Smooth muscle cell (in vitro differentiated cells): ENCODE measurements at regions not wholly inside any gene's neighbourhood (a gene's known extent, or its start where the extent isn't known, plus 50 kb on each side); places are given as distances from the start of the nearest gene placed in this dataset.

ENCODE experiments used
- DNase-seq: peaks from one replicate; lab custom pipeline; 2025; ENCODE audit not compliant: unreplicated experiment; lab: John Stamatoyannopoulos, UW
- H2AFZ ChIP-seq: fragments of 200-600 bp; sonication (generic); 2 replicates; pipeline ENCODE4 v1.6.0; 2016; ENCODE audit warnings: antibody characterized with exemption, low read depth, mild to moderate bottlenecking
- H3F3A ChIP-seq: fragments of 200-600 bp; sonication (generic); 2 replicates; pipeline ENCODE4 v1.6.0; 2017; ENCODE audit warnings: antibody characterized with exemption, low read depth
- H3K27ac ChIP-seq: fragments of 200-600 bp; sonication (generic); 2 replicates; pipeline ENCODE4 v1.5.1; 2016; ENCODE audit warnings: low read depth, mild to moderate bottlenecking
- H3K27me3 ChIP-seq: fragments of 200-600 bp; sonication (generic); 2 replicates; pipeline ENCODE4 v1.6.1; 2016; ENCODE audit warnings: low read depth, mild to moderate bottlenecking
- H3K36me3 ChIP-seq: fragments of 200-600 bp; sonication (generic); 2 replicates; pipeline ENCODE4 v1.5.1; 2016; ENCODE audit warnings: low read depth
- H3K4me1 ChIP-seq: fragments of 200-600 bp; sonication (generic); 2 replicates; pipeline ENCODE4 v1.5.1; 2016; ENCODE audit warnings: low read depth
- H3K4me2 ChIP-seq: fragments of 200-600 bp; sonication (generic); 2 replicates; pipeline ENCODE4 v1.6.0; 2016; ENCODE audit warnings: mild to moderate bottlenecking
- H3K4me3 ChIP-seq: fragments of 200-600 bp; sonication (generic); 2 replicates; pipeline ENCODE4 v1.5.1; 2016; ENCODE audit warnings: mild to moderate bottlenecking
- H3K79me2 ChIP-seq: fragments of 200-600 bp; sonication (generic); 2 replicates; pipeline ENCODE4 v1.6.0; 2016; ENCODE audit warnings: low read depth, mild to moderate bottlenecking
- H3K9ac ChIP-seq: fragments of 200-600 bp; sonication (generic); 2 replicates; pipeline ENCODE4 v1.6.0; 2016; ENCODE audit warnings: low read depth
- H3K9me3 ChIP-seq: fragments of 200-600 bp; sonication (generic); replicated peaks from 2 replicates; pipeline ENCODE4 v1.5.1; 2016; ENCODE audit warnings: low read depth
- H4K20me1 ChIP-seq: fragments of 200-600 bp; sonication (generic); 2 replicates; pipeline ENCODE4 v1.6.0; 2016; ENCODE audit warnings: low read depth
- WGBS: methylation state at CpG from one replicate; pipeline ENCODE4 v1.1.7; 2016; ENCODE audit warnings: low lambda C conversion rate; 5-methylcytosine and 5-hydroxymethylcytosine counted together
- TF ChIP-seq, protein P1 (sequence below): fragments of 200-600 bp; sonication (generic); IDR thresholded peaks from 2 replicates; pipeline ENCODE4 v1.5.1; 2017; ENCODE audit warnings: borderline replicate concordance, mild to moderate bottlenecking, antibody characterized with exemption; ENCODE audit not compliant: insufficient read depth, poor library complexity, severe bottlenecking

DNA sequence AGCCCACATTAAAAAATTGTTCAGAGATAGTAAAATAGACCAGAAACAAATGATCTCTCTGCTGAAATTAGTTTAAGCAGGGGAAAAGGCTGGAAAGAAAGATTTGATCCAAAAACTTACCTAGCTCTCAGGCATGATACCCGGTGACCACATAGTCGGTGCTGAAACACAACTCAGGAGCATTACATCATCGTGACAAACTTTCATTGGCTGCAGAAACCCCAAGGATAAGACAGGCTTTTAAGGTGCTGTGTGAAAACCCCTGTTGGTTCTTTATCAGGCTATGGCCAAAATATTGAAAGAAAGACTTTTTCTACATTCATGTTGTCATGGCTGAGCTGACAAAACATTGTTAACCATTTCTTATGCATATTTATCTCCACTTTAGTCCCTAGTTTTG is 171.7 kb upstream of the KLF12 start:
- no peaks in the 10 kb centered on the region for H3F3A ChIP-seq
- TF ChIP-seq, protein P1, sequence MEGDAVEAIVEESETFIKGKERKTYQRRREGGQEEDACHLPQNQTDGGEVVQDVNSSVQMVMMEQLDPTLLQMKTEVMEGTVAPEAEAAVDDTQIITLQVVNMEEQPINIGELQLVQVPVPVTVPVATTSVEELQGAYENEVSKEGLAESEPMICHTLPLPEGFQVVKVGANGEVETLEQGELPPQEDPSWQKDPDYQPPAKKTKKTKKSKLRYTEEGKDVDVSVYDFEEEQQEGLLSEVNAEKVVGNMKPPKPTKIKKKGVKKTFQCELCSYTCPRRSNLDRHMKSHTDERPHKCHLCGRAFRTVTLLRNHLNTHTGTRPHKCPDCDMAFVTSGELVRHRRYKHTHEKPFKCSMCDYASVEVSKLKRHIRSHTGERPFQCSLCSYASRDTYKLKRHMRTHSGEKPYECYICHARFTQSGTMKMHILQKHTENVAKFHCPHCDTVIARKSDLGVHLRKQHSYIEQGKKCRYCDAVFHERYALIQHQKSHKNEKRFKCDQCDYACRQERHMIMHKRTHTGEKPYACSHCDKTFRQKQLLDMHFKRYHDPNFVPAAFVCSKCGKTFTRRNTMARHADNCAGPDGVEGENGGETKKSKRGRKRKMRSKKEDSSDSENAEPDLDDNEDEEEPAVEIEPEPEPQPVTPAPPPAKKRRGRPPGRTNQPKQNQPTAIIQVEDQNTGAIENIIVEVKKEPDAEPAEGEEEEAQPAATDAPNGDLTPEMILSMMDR: no peak
- H3K36me3 ChIP-seq: no peaks in the 10 kb centered on the region
- H2AFZ ChIP-seq: no peak overlapping the region
- H3K4me2 ChIP-seq: no peak overlapping the region
- no peaks in the 10 kb centered on the region for H3K4me1 ChIP-seq
- H3K79me2 ChIP-seq: no peaks in the 10 kb centered on the region
- no peaks in the 10 kb centered on the region for H3K27me3 ChIP-seq
- no peaks in the 10 kb centered on the region for H4K20me1 ChIP-seq
- 23% methylated on average over 3 of the region's 3 CpGs for WGBS
- H3K9ac ChIP-seq: no peak overlapping the region
- H3K4me3 ChIP-seq: no peak overlapping the region
- H3K9me3 ChIP-seq: no peaks in the 10 kb centered on the region
- no peak for DNase-seq
- H3K27ac ChIP-seq: no peak overlapping the region

DNA sequence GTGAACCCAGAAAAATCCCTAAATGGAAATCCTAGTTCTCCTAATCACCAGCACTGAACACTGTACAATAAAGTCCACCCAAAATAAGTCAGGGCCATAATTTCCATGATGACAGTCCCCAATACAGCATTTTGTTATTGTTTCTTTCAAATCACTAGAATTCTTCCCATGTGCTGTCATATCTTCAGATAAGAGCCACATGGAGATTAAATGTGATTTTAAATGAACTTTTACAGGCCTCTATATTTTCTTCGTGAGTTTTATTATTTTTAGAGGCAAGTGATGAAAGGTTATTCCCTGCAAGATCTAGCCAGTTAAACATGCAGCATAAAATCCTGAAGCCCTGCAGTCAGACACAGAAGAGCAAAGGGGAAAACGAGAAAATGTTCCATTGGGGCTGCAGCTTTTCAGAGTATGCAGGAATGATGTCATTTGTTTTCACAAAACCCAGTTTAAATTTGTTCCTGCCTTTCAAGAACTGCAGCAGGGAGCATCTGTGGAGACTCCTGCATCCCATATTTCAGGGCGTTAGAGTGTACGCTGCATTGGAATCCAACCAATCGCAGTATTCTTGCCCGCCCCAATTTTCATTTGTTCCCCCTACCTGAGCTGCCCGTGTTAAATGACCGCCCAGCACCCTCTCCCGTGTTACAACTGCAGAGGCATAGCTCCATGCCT is 167.2 kb upstream of the KLF12 start:
- Histone ChIP-seq H3K9ac (no peak overlapping the region), H3K4me2 (peak overlapping the region; percentile 2), H3K4me1 (no peaks in the 10 kb centered on the region), H3K27me3 (no peaks in the 10 kb centered on the region), H3K9me3 (no peaks in the 10 kb centered on the region), H3K79me2 (no peaks in the 10 kb centered on the region), H3K36me3 (no peaks in the 10 kb centered on the region), H2AFZ (no peak overlapping the region), H3K27ac (peak overlapping the region; percentile 26), H3K4me3 (no peak overlapping the region), H3F3A (no peaks in the 10 kb centered on the region), H4K20me1 (no peaks in the 10 kb centered on the region)
- TF ChIP-seq, protein P1: no peak
- 42% methylated on average over 9 of the region's 9 CpGs for WGBS
- no peak for DNase-seq

DNA sequence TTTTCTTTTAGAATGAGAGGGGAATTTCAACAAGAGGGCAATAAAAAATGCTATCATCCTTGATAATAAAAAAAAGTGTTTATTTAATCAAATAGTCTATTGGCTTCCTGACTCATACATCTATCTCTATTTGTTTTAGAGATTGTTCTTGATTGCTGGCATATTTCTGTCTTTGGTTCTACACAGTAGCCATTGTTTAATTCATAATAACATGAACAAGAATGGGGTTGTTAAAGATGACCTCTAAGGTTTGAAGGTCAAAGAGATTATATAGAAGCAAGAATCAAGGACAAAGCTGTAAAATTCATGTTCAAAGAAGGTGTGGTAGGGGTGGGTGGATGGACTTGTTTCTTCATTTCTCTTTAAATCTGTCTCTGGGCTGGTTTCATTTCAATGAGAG is 166.0 kb upstream of the KLF12 start:
- no peak overlapping the region for H3K4me3 ChIP-seq
- H2AFZ ChIP-seq: no peak overlapping the region
- TF ChIP-seq, protein P1: no peak
- no peaks in the 10 kb centered on the region for H3K79me2 ChIP-seq
- H3K4me1 ChIP-seq: no peaks in the 10 kb centered on the region
- no peaks in the 10 kb centered on the region for H3K36me3 ChIP-seq
- no peaks in the 10 kb centered on the region for H4K20me1 ChIP-seq
- H3K9ac ChIP-seq: no peak overlapping the region
- no peak overlapping the region for H3K4me2 ChIP-seq
- DNase-seq: no peak
- H3F3A ChIP-seq: no peaks in the 10 kb centered on the region
- H3K27me3 ChIP-seq: no peaks in the 10 kb centered on the region
- H3K9me3 ChIP-seq: no peaks in the 10 kb centered on the region
- no peak overlapping the region for H3K27ac ChIP-seq

DNA sequence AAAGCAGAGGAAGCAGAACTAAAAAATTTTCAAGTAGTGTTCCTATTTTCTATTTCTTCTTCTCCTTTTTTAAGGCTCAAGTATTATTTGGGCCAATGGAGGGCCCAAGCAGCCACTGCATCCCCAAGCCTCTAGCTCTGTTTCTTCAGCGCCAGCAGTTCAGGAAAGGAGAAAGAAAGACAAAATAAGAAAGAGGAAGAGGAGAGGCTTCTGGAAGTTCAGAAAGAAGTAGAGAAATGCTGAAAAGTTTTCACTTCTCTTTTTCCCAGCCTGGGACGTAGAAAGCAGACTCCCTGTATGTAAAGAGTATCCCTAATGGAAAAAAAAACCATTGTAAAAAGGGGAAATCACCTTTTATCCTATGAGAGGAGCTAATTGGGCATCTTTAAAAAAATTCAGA is 165.5 kb upstream of the KLF12 start:
- no peaks in the 10 kb centered on the region for H3K27me3 ChIP-seq
- H2AFZ ChIP-seq: no peak overlapping the region
- H3F3A ChIP-seq: no peaks in the 10 kb centered on the region
- H4K20me1 ChIP-seq: no peaks in the 10 kb centered on the region
- TF ChIP-seq, protein P1: no peak
- H3K9ac ChIP-seq: no peak overlapping the region
- WGBS: 100% methylated on average over 2 of the region's 2 CpGs
- H3K9me3 ChIP-seq: no peaks in the 10 kb centered on the region
- H3K79me2 ChIP-seq: no peaks in the 10 kb centered on the region
- no peak overlapping the region for H3K27ac ChIP-seq
- H3K4me3 ChIP-seq: no peak overlapping the region
- H3K4me1 ChIP-seq: no peaks in the 10 kb centered on the region
- DNase-seq: no peak
- H3K36me3 ChIP-seq: no peaks in the 10 kb centered on the region
- no peak overlapping the region for H3K4me2 ChIP-seq
